Trophoblast cell (in vitro differentiated cells and primary cell): ENCODE measurements at regions not wholly inside any gene's neighbourhood (a gene's known extent, or its start where the extent isn't known, plus 50 kb on each side); places are given as distances from the start of the nearest gene placed in this dataset.
A peak's percentile ranks its signal among the peaks of the same experiment; 100 is the strongest.

Source experiments
- DNase-seq, 2 donors: peaks; one replicate each; pipeline ENCODE4 v3.0.0-alpha.2; 2016
- H2AFZ ChIP-seq: 2 replicates; pipeline ENCODE4 v1.6.1; 2013; ENCODE audit warnings: low read length, moderate library complexity, mild to moderate bottlenecking; ENCODE audit not compliant: insufficient read depth, poor library complexity
- H2AK5ac ChIP-seq: 2 replicates; pipeline ENCODE4 v1.6.1; 2013; ENCODE audit warnings: mild to moderate bottlenecking, low read length
- H2BK120ac ChIP-seq: 2 replicates; pipeline ENCODE4 v1.6.1; 2013; ENCODE audit warnings: low read length, mild to moderate bottlenecking, moderate library complexity; ENCODE audit not compliant: insufficient read depth, poor library complexity
- H2BK12ac ChIP-seq: 2 replicates; pipeline ENCODE4 v1.6.1; 2013; ENCODE audit warnings: mild to moderate bottlenecking, low read length, moderate library complexity
- H2BK5ac ChIP-seq: 2 replicates; pipeline ENCODE4 v1.6.1; 2013; ENCODE audit warnings: low read length, low read depth, moderate library complexity, mild to moderate bottlenecking; ENCODE audit not compliant: poor library complexity
- H3K14ac ChIP-seq: 2 replicates; pipeline ENCODE4 v1.6.1; 2013; ENCODE audit warnings: mild to moderate bottlenecking, low read length
- H3K18ac ChIP-seq: 2 replicates; pipeline ENCODE4 v1.6.1; 2013; ENCODE audit warnings: mild to moderate bottlenecking, low read length
- H3K23ac ChIP-seq: 2 replicates; pipeline ENCODE4 v1.6.1; 2013; ENCODE audit warnings: low read length
- H3K27ac ChIP-seq: 2 replicates; pipeline ENCODE4 v1.5.1; 2013; ENCODE audit warnings: low read depth, mild to moderate bottlenecking, inconsistent platforms, low read length, moderate library complexity
- H3K27me3 ChIP-seq: 2 replicates; pipeline ENCODE4 v1.6.1; 2013; ENCODE audit warnings: inconsistent platforms, mild to moderate bottlenecking, low read length, moderate library complexity; ENCODE audit not compliant: insufficient read depth
- H3K36me3 ChIP-seq, 2 experiments: 1 replicate in 1 of 2; 2 replicates in 1 of 2; pipeline ENCODE4 v1.6.1; 2013; ENCODE audit warnings: low read length in 2 of 2, mild to moderate bottlenecking in 2 of 2, moderate library complexity in 1 of 2; ENCODE audit not compliant: insufficient read depth in 2 of 2, control insufficient read depth in 1 of 2
- H3K4ac ChIP-seq: 2 replicates; pipeline ENCODE4 v1.6.1; 2013; ENCODE audit warnings: low read depth, mild to moderate bottlenecking, low read length, moderate library complexity
- H3K4me1 ChIP-seq, 2 experiments: 1 replicate in 1 of 2; 2 replicates in 1 of 2; pipeline ENCODE4 v1.6.1; 2013; ENCODE audit warnings: low read length in 2 of 2, mild to moderate bottlenecking in 2 of 2, moderate library complexity in 1 of 2; ENCODE audit not compliant: insufficient read depth in 2 of 2, control insufficient read depth in 1 of 2
- H3K4me2 ChIP-seq: 2 replicates; pipeline ENCODE4 v1.6.1; 2013; ENCODE audit warnings: inconsistent platforms, mild to moderate bottlenecking, low read length, moderate library complexity
- H3K4me3 ChIP-seq: 2 replicates; pipeline ENCODE4 v1.5.1; 2013; ENCODE audit warnings: mild to moderate bottlenecking, low read depth, low read length, inconsistent platforms
- H3K79me1 ChIP-seq: one replicate; pipeline ENCODE4 v1.6.1; 2013; ENCODE audit warnings: low read length
- H3K79me2 ChIP-seq: 2 replicates; pipeline ENCODE4 v1.6.1; 2013; ENCODE audit warnings: low read length, mild to moderate bottlenecking; ENCODE audit not compliant: control insufficient read depth, insufficient read depth, poor library complexity
- H3K9ac ChIP-seq: 2 replicates; pipeline ENCODE4 v1.6.1; 2013; ENCODE audit warnings: mild to moderate bottlenecking, low read length
- H3K9me3 ChIP-seq: 2 replicates; pipeline ENCODE4 v1.6.1; 2013; ENCODE audit warnings: low read depth, mild to moderate bottlenecking, control low read depth, inconsistent platforms, low read length; ENCODE audit not compliant: insufficient read depth
- H4K12ac ChIP-seq: 2 replicates; pipeline ENCODE4 v1.6.1; 2013; ENCODE audit warnings: low read depth, mild to moderate bottlenecking, low read length, moderate library complexity
- H4K8ac ChIP-seq: 2 replicates; pipeline ENCODE4 v1.6.1; 2013; ENCODE audit warnings: low read depth, mild to moderate bottlenecking, low read length, moderate library complexity
- H4K91ac ChIP-seq: one replicate; pipeline ENCODE4 v1.6.1; 2013; ENCODE audit warnings: low read depth, mild to moderate bottlenecking, low read length, moderate library complexity
- WGBS: extraction: QIAGEN DNeasy Blood & Tissue Kit; methylation state at CpG from one replicate; pipeline ENCODE4 v1.1.7; 2013; ENCODE audit warnings: missing lambda C conversion rate; ENCODE audit not compliant: insufficient read length, insufficient coverage; ENCODE audit errors: extremely low coverage; 5-methylcytosine and 5-hydroxymethylcytosine counted together

DNA sequence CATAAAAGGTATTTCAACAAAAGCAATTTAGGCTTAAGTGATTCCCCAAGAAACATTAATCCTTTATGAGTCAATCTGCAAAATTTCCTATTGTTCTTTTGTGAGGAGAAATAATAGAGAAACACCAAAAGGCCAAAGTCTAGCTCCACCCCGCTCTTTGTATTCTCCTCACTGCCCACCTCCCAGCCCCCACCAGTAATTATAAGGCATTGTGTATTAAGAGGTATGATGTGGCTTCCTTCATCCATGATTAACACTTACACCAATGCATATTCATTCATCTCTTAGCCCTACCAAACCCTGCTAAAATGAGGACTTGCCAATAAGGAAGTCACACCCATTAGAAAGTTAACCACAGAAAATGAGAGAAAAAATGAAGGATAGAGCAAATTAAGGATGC, 105.3 kb upstream of the SPATA31D4 start:
- no peaks in the 10 kb centered on the region for H3K79me1 ChIP-seq
- no peak overlapping the region for H3K18ac ChIP-seq
- H2BK5ac ChIP-seq = no peak overlapping the region
- H4K8ac ChIP-seq = no peak overlapping the region
- no peak for DNase-seq
- H2BK120ac ChIP-seq = no peak overlapping the region
- H3K14ac ChIP-seq = no peak overlapping the region
- H3K9ac ChIP-seq = no peak overlapping the region
- H4K12ac ChIP-seq = no peak overlapping the region
- no peak overlapping the region for H2AFZ ChIP-seq
- H2BK12ac ChIP-seq = no peak overlapping the region
- no peak overlapping the region for H3K4me3 ChIP-seq
- H3K27ac ChIP-seq = no peak overlapping the region
- H4K91ac ChIP-seq = no peak overlapping the region
- H3K79me2 ChIP-seq = no peaks in the 10 kb centered on the region
- H2AK5ac ChIP-seq = no peak overlapping the region
- H3K36me3 ChIP-seq = no peaks in the 10 kb centered on the region
- peaks cover 8 to 14% of the 10 kb centered on the region in 2 experiments for H3K4me1 ChIP-seq
- no peaks in the 10 kb centered on the region for H3K27me3 ChIP-seq
- WGBS = no CpG with 5 or more reads among the region's 1 CpG
- H3K9me3 ChIP-seq = no peaks in the 10 kb centered on the region
- H3K4ac ChIP-seq = no peak overlapping the region
- H3K4me2 ChIP-seq = no peak overlapping the region
- no peak overlapping the region for H3K23ac ChIP-seq

DNA sequence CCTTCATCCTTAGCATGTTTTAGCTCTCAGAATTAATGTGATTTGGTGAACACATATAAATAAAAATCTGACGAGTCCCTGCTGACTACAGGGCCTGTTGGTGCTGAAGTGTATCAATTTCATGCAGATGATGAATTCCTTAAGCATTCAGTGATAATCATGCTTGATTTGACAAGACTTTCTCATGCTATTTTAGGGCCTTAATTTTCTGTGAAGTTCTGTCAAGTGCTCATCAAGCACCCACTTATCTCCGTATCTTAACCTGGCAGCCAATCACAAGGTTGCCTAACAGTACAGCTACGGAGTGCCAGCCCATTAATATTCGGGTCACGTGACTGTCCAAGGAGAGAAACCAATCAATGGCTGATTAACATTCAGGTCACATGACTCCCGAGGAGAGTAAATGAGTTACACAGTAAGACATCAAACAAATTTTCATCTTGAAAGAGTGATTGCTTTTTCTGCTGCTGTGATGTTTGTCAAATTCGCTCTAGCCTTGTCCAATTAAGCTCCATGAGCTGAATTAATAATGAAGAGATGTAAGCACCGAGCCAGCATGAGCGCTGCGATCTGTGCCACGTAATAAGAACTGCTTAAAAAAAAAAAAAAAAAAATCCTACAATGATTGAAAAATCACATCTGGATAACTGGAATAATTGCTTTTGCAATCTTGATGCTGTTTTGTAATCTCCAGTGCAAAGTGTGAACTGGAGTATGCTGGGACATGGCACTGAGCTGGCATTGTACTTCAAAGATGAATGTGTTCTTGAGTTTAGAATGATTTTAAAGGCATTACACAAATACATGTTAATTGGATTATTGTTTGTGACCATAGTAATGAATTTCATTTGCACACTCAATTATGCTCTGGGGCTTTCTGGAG, 104.3 kb upstream of the SPATA31D4 start:
- Histone ChIP-seq H3K14ac (no peak overlapping the region), H3K4me1 (peaks cover 8 to 10% of the 10 kb centered on the region in 2 experiments), H2BK12ac (no peak overlapping the region), H4K12ac (no peak overlapping the region), H3K79me1 (no peaks in the 10 kb centered on the region), H3K27me3 (no peaks in the 10 kb centered on the region), H3K9me3 (no peaks in the 10 kb centered on the region), H2BK120ac (no peak overlapping the region), H4K8ac (no peak overlapping the region), H3K36me3 (no peaks in the 10 kb centered on the region), H3K4me3 (no peak overlapping the region), H2AFZ (no peak overlapping the region), H3K79me2 (no peaks in the 10 kb centered on the region), H3K18ac (no peak overlapping the region), H4K91ac (no peak overlapping the region), H3K9ac (no peak overlapping the region), H3K4me2 (no peak overlapping the region), H3K4ac (no peak overlapping the region), H2AK5ac (no peak overlapping the region), H2BK5ac (no peak overlapping the region), H3K27ac (no peak overlapping the region), H3K23ac (no peak overlapping the region)
- no peak for DNase-seq
- WGBS = no CpG with 5 or more reads among the region's 11 CpGs

DNA sequence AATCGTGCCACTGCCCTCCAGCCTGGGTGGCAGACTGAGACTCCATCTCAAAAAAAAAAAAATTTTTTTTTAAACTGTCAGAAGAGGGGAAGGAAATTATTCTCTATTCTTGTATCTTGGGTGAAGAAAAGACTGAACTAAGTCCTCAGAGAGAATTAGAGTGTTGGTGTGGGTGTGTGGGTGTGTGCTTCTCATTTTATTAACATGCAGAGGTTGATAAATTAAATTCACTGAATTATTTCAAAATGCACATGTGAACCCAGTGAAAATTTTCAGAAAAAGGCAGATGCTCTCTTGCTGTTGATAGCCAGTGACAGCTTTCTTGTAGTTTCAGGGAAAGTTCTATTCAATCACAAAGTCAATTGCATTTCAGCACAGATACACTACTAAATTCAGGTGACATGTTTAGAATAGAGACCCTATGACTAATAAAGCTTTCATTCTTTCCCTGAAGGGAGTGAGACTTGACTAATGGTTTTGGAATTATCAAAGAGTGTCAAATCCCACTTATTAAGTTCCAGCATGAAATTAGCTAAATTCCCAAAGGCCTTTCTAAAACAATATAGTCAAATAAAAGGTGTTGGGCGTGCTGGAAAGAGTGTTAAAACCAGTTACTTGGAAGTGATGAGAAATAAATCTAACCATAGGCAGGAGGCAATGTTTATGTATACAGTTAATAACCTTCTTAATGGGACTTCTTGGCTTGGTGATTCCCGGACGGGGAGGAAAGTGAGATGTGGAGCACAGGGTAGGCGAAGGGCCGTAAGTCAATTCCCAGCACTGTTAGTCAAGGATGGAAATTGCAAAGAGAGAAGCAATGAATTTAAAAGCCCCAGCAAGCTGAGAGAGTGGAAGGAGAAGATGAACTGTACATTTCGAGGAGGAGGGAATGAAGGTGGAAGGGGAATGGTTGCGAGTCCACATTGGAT, 103.2 kb upstream of the SPATA31D4 start:
- no CpG with 5 or more reads among the region's 8 CpGs for WGBS
- Histone ChIP-seq H4K91ac (peak overlapping the region; percentile 61), H3K4me1 (peaks cover 4 to 6% of the 10 kb centered on the region in 2 experiments), H3K23ac (no peak overlapping the region), H3K4me2 (no peak overlapping the region), H3K9me3 (no peaks in the 10 kb centered on the region), H2BK12ac (peak overlapping the region; percentile 13), H3K4ac (no peak overlapping the region), H3K27ac (no peak overlapping the region), H2BK120ac (peak overlapping the region; percentile 43), H3K14ac (no peak overlapping the region), H4K12ac (no peak overlapping the region), H3K4me3 (no peak overlapping the region), H2AK5ac (no peak overlapping the region), H4K8ac (no peak overlapping the region), H3K79me2 (no peaks in the 10 kb centered on the region), H3K79me1 (no peaks in the 10 kb centered on the region), H3K9ac (no peak overlapping the region), H2AFZ (no peak overlapping the region), H3K18ac (no peak overlapping the region), H3K27me3 (no peaks in the 10 kb centered on the region), H2BK5ac (no peak overlapping the region), H3K36me3 (no peaks in the 10 kb centered on the region)
- peak; percentile 6 to 79 for DNase-seq

DNA sequence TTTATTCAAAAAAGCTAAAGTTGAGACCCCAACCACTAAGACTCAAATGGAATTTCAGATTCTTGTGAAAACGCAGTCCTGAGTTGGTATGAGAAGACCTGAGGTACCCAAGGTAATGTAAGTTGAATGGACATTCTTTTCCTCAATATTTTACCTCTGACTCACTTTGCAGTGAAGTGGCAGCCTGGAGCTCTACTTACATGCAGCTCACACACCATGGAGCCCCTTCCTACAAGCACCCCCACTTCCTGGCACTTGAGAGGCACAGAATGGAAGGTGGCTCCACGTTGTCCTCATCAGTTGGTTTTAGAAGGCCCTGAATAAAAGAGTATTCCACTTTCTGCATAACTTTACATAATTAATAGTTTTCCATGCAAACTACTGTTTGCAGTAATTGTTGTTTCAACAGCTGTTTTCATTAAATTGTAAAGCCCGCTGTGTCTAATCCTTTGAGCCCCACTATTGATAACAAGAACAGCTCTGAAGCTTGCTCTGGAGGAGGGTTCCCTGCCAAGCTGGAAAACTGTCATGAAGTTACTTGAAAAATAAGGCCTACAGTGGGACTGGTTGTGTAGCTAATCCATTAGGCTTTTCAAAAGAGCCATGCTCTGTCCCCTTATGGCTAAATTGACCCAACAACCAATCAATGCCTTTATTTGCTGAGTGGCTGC, 102.2 kb upstream of the SPATA31D4 start:
- no peak overlapping the region for H3K4me2 ChIP-seq
- no peak overlapping the region for H3K18ac ChIP-seq
- H2BK12ac ChIP-seq = no peak overlapping the region
- no peak overlapping the region for H4K91ac ChIP-seq
- no peak overlapping the region for H3K9ac ChIP-seq
- no peaks in the 10 kb centered on the region for H3K9me3 ChIP-seq
- no CpG with 5 or more reads among the region's 3 CpGs for WGBS
- no peak overlapping the region for H3K4ac ChIP-seq
- H3K4me3 ChIP-seq = no peak overlapping the region
- no peak overlapping the region for H3K27ac ChIP-seq
- no peak overlapping the region for H2AK5ac ChIP-seq
- no peak overlapping the region for H3K23ac ChIP-seq
- no peak overlapping the region for H2AFZ ChIP-seq
- H3K27me3 ChIP-seq = no peaks in the 10 kb centered on the region
- H2BK120ac ChIP-seq = no peak overlapping the region
- H4K8ac ChIP-seq = no peak overlapping the region
- no peak overlapping the region for H2BK5ac ChIP-seq
- no peaks in the 10 kb centered on the region for H3K36me3 ChIP-seq
- peak; percentile 8 to 64 for DNase-seq
- H3K79me1 ChIP-seq = no peaks in the 10 kb centered on the region
- H3K14ac ChIP-seq = no peak overlapping the region
- peaks cover 4 to 6% of the 10 kb centered on the region in 2 experiments for H3K4me1 ChIP-seq
- H3K79me2 ChIP-seq = no peaks in the 10 kb centered on the region
- H4K12ac ChIP-seq = no peak overlapping the region
